Neuronal stem cell (in vitro differentiated cells): ENCODE measurements at regions not wholly inside any gene's neighbourhood (a gene's known extent, or its start where the extent isn't known, plus 50 kb on each side); places are given as distances from the start of the nearest gene placed in this dataset.

Experiments used
- DNase-seq: peaks from one replicate; pipeline ENCODE4 v3.0.0-alpha.2; 2013; ENCODE audit warnings: low spot score
- H2AFZ ChIP-seq: one replicate; pipeline ENCODE4 v1.6.1; 2013; ENCODE audit warnings: mild to moderate bottlenecking, low read length, inconsistent platforms
- H2AK5ac ChIP-seq: 2 replicates; pipeline ENCODE4 v1.6.1; 2013; ENCODE audit warnings: low read depth, mild to moderate bottlenecking, inconsistent platforms, low read length, moderate library complexity, mixed read lengths
- H2BK120ac ChIP-seq: 2 replicates; pipeline ENCODE4 v1.6.1; 2013; ENCODE audit warnings: low read depth, mild to moderate bottlenecking, inconsistent platforms, low read length, moderate library complexity, mixed read lengths
- H2BK12ac ChIP-seq: one replicate; pipeline ENCODE4 v1.6.1; 2013; ENCODE audit warnings: low read length, inconsistent platforms
- H2BK15ac ChIP-seq: 2 replicates; pipeline ENCODE4 v1.6.1; 2013; ENCODE audit warnings: mild to moderate bottlenecking, low read length, inconsistent platforms, mixed read lengths
- H2BK5ac ChIP-seq: one replicate; pipeline ENCODE4 v1.6.1; 2013; ENCODE audit warnings: inconsistent platforms, mild to moderate bottlenecking, low read length, moderate library complexity
- H3K14ac ChIP-seq: one replicate; pipeline ENCODE4 v1.6.1; 2013; ENCODE audit warnings: low read length, inconsistent platforms
- H3K18ac ChIP-seq: 2 replicates; pipeline ENCODE4 v1.6.1; 2013; ENCODE audit warnings: low read length, inconsistent platforms
- H3K23ac ChIP-seq: 2 replicates; pipeline ENCODE4 v1.6.1; 2013; ENCODE audit warnings: low read depth, mild to moderate bottlenecking, mixed read lengths, low read length, inconsistent platforms; ENCODE audit not compliant: poor library complexity
- H3K27ac ChIP-seq: replicated peaks from 3 replicates; pipeline ENCODE4 v1.5.1; 2013; ENCODE audit warnings: low read length, inconsistent platforms
- H3K27me3 ChIP-seq, 3 experiments: 2 replicates each; pipeline ENCODE4 v1.6.1; 2013; ENCODE audit warnings: low read length in 3 of 3, mild to moderate bottlenecking in 2 of 3, inconsistent platforms in 1 of 3, low read depth in 1 of 3, mixed read lengths in 1 of 3, moderate library complexity in 1 of 3; ENCODE audit not compliant: control insufficient read depth in 3 of 3, insufficient read depth in 3 of 3
- H3K36me3 ChIP-seq, 2 donors: replicated peaks in 1 of 2; 2 replicates each; pipeline ENCODE4 v1.6.1; 2013; ENCODE audit warnings: low read length in 2 of 2; ENCODE audit not compliant: control insufficient read depth in 2 of 2, insufficient read depth in 2 of 2
- H3K4ac ChIP-seq: 2 replicates; pipeline ENCODE4 v1.6.1; 2013; ENCODE audit warnings: inconsistent platforms, mild to moderate bottlenecking, low read length, moderate library complexity
- H3K4me1 ChIP-seq, 2 donors: 1 replicate in 1 of 2; 2 replicates in 1 of 2; pipeline ENCODE4 v1.6.1; 2013; ENCODE audit warnings: low read length in 2 of 2, low read depth in 1 of 2; ENCODE audit not compliant: control insufficient read depth in 2 of 2, insufficient read depth in 1 of 2
- H3K4me2 ChIP-seq: one replicate; pipeline ENCODE4 v1.6.1; 2013; ENCODE audit warnings: mild to moderate bottlenecking, low read length, inconsistent platforms; ENCODE audit not compliant: insufficient read depth, poor library complexity, severe bottlenecking
- H3K4me3 ChIP-seq, 2 donors: 2 replicates each; pipeline ENCODE4 v1.5.1; 2013; ENCODE audit warnings: low read length in 2 of 2, mild to moderate bottlenecking in 2 of 2, inconsistent platforms in 1 of 2, moderate library complexity in 1 of 2
- H3K79me1 ChIP-seq: one replicate; pipeline ENCODE4 v1.6.1; 2013; ENCODE audit warnings: low read depth, mild to moderate bottlenecking, inconsistent platforms, low read length, moderate library complexity
- H3K9ac ChIP-seq: one replicate; pipeline ENCODE4 v1.6.1; 2013; ENCODE audit warnings: mild to moderate bottlenecking, low read depth, low read length, inconsistent platforms; ENCODE audit not compliant: poor library complexity
- H3K9me3 ChIP-seq, 2 donors: replicated peaks in 1 of 2; 2 replicates each; pipeline versions ENCODE3 to v1.6.1; 2013; ENCODE audit warnings: low read length in 2 of 2, mild to moderate bottlenecking in 2 of 2, inconsistent platforms in 1 of 2, low read depth in 1 of 2, mixed read lengths in 1 of 2, moderate library complexity in 1 of 2; ENCODE audit not compliant: control insufficient read depth in 2 of 2, insufficient read depth in 1 of 2
- H4K8ac ChIP-seq: one replicate; pipeline ENCODE4 v1.6.1; 2013; ENCODE audit warnings: low read depth, mild to moderate bottlenecking, inconsistent platforms, low read length, moderate library complexity
- H4K91ac ChIP-seq: one replicate; pipeline ENCODE4 v1.6.1; 2013; ENCODE audit warnings: low read length, low read depth, mild to moderate bottlenecking, inconsistent platforms; ENCODE audit not compliant: poor library complexity
- WGBS, 2 donors: extraction: QIAGEN DNeasy Blood & Tissue Kit; methylation state at CpG; one replicate each; pipeline ENCODE4 v1.1.7; 2013; ENCODE audit warnings: missing lambda C conversion rate in 2 of 2, mixed read lengths in 1 of 2; ENCODE audit not compliant: insufficient read length in 2 of 2, insufficient replicate concordance in 1 of 2; ENCODE audit errors: extremely low coverage in 2 of 2; 5-methylcytosine and 5-hydroxymethylcytosine counted together

- no peak for DNase-seq
- H2BK5ac ChIP-seq, result no peak overlapping the region
- no peak overlapping the region for H2AFZ ChIP-seq
- H3K9me3 ChIP-seq, result no peaks in the 10 kb centered on the region
- no peak overlapping the region for H2BK15ac ChIP-seq
- H3K4me3 ChIP-seq, result no peak overlapping the region
- no peak overlapping the region for H3K9ac ChIP-seq
- H3K23ac ChIP-seq, result no peak overlapping the region
- no CpG with 5 or more reads among the region's 3 CpGs for WGBS, 2 donors
- no peak overlapping the region for H3K18ac ChIP-seq
- H3K4me1 ChIP-seq, result peaks cover 0 to 4% of the 10 kb centered on the region in 2 donors
- no peaks in the 10 kb centered on the region for H3K79me1 ChIP-seq
- no peak overlapping the region for H4K91ac ChIP-seq
- H4K8ac ChIP-seq, result no peak overlapping the region
- no peak overlapping the region for H3K4me2 ChIP-seq
- no peak overlapping the region for H2AK5ac ChIP-seq
- H3K4ac ChIP-seq, result no peak overlapping the region
- no peak overlapping the region for H2BK120ac ChIP-seq
- peaks cover 0 to 4% (median 0%) of the 10 kb centered on the region in 3 experiments for H3K27me3 ChIP-seq
- H3K27ac ChIP-seq, result no peak overlapping the region
- H2BK12ac ChIP-seq, result no peak overlapping the region
- H3K36me3 ChIP-seq, result no peaks in the 10 kb centered on the region
- H3K14ac ChIP-seq, result no peak overlapping the region
Measured at GRCh38 chr6:165871571-165871970, 208.5 kb upstream of the PDE10A start.

- no peak overlapping the region for H2BK12ac ChIP-seq
- H3K4me1 ChIP-seq, result peaks cover 0 to 4% of the 10 kb centered on the region in 2 donors
- H3K14ac ChIP-seq, result no peak overlapping the region
- H3K27me3 ChIP-seq, result peaks cover 0 to 4% (median 0%) of the 10 kb centered on the region in 3 experiments
- H3K27ac ChIP-seq, result no peak overlapping the region
- H3K4ac ChIP-seq, result no peak overlapping the region
- no peak for DNase-seq
- no peak overlapping the region for H4K8ac ChIP-seq
- no peak overlapping the region for H2AK5ac ChIP-seq
- no peak overlapping the region for H3K4me2 ChIP-seq
- H3K4me3 ChIP-seq, result no peak overlapping the region
- no peak overlapping the region for H2BK120ac ChIP-seq
- H3K79me1 ChIP-seq, result no peaks in the 10 kb centered on the region
- H3K36me3 ChIP-seq, result no peaks in the 10 kb centered on the region
- no CpG with 5 or more reads among the region's 3 CpGs for WGBS, 2 donors
- no peak overlapping the region for H3K18ac ChIP-seq
- no peak overlapping the region for H3K23ac ChIP-seq
- H2AFZ ChIP-seq, result no peak overlapping the region
- H3K9ac ChIP-seq, result no peak overlapping the region
- no peak overlapping the region for H2BK5ac ChIP-seq
- no peak overlapping the region for H4K91ac ChIP-seq
- peaks cover 2 to 4% of the 10 kb centered on the region in 2 donors for H3K9me3 ChIP-seq
- H2BK15ac ChIP-seq, result no peak overlapping the region
Measured at GRCh38 chr6:165869526-165869925, 206.5 kb upstream of the PDE10A start.

GRCh38 chr6:165864925-165865324, 201.9 kb upstream of the PDE10A start:
- Histone ChIP-seq H4K91ac (no peak overlapping the region), H2BK15ac (no peak overlapping the region), H2BK5ac (no peak overlapping the region), H3K4me1 (no peaks in the 10 kb centered on the region), H3K18ac (no peak overlapping the region), H3K9ac (no peak overlapping the region), H2AK5ac (no peak overlapping the region), H3K36me3 (no peaks in the 10 kb centered on the region), H3K27me3 (no peaks in the 10 kb centered on the region), H3K27ac (no peak overlapping the region), H3K4ac (no peak overlapping the region), H3K79me1 (no peaks in the 10 kb centered on the region), H3K23ac (no peak overlapping the region), H3K9me3 (peaks cover 2 to 4% of the 10 kb centered on the region in 2 donors), H3K14ac (no peak overlapping the region), H2AFZ (no peak overlapping the region), H3K4me2 (no peak overlapping the region), H3K4me3 (no peak overlapping the region), H2BK120ac (no peak overlapping the region), H2BK12ac (no peak overlapping the region), H4K8ac (no peak overlapping the region)
- no CpG with 5 or more reads among the region's 1 CpG for WGBS, 2 donors
- no peak for DNase-seq

GRCh38 chr6:165864218-165864617, 201.2 kb upstream of the PDE10A start:
- Histone ChIP-seq H3K23ac (no peak overlapping the region), H2BK15ac (no peak overlapping the region), H4K91ac (no peak overlapping the region), H3K18ac (no peak overlapping the region), H3K4me1 (no peaks in the 10 kb centered on the region), H3K27ac (no peak overlapping the region), H3K4ac (no peak overlapping the region), H3K9me3 (peaks cover 2 to 4% of the 10 kb centered on the region in 2 donors), H3K27me3 (no peaks in the 10 kb centered on the region), H3K4me2 (no peak overlapping the region), H3K79me1 (no peaks in the 10 kb centered on the region), H2AK5ac (no peak overlapping the region), H2BK5ac (no peak overlapping the region), H2BK12ac (no peak overlapping the region), H3K14ac (no peak overlapping the region), H3K36me3 (no peaks in the 10 kb centered on the region), H3K4me3 (no peak overlapping the region), H3K9ac (no peak overlapping the region), H4K8ac (no peak overlapping the region), H2AFZ (no peak overlapping the region), H2BK120ac (no peak overlapping the region)
- no peak for DNase-seq
